NCI-H2029 (cell line): ENCODE measurements at regions not wholly inside any gene's neighbourhood (a gene's known extent, or its start where the extent isn't known, plus 50 kb on each side); places are given as distances from the start of the nearest gene placed in this dataset.
"Not testable (repeated sequence)": the region's sequence is repeated elsewhere in the genome, so short reads cannot be mapped to it uniquely, and the experiment has no call there.

ENCODE experiments used
- DNase-seq: peaks from one replicate; lab custom pipeline; 2025; lab: John Stamatoyannopoulos, UW

DNA sequence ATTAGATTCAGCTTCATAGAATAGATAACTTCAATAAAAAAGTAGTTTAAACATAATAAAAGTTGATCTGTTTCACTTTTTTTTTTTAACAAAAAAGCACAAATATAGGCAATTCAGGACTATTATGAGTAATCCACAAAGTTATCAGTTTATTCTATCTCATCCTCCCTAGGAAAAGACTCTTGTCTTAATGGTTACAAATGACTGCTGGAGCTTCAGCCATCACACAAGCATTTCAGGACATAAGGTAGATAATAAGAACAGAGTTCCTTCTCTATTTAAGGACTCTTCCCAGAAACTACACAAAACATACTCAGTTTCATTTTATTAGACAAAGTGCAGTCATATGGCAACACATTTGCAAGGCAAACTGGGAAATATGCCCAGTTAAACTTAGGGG lies 357.6 kb upstream of the SETBP1 start:
- no peak for DNase-seq

DNA sequence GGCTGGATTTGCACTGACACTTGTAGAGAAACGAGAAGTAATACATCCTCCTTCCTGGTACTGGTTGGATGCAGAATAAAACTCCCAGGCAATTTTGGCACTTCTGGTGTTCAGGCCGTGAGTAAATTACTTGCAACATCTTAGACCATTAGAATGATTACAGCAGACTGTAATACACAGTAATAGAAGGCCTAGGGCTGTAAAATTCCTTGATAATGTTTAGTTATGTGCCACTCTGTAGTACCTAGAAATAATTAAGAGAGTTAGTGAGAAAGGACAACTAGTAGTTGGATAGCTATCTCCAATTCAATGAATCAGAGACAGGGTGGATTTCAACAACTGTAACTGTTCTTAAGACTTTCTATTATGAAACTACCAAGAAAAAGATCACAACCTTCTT lies 356.3 kb upstream of the SETBP1 start:
- DNase-seq: no peak

DNA sequence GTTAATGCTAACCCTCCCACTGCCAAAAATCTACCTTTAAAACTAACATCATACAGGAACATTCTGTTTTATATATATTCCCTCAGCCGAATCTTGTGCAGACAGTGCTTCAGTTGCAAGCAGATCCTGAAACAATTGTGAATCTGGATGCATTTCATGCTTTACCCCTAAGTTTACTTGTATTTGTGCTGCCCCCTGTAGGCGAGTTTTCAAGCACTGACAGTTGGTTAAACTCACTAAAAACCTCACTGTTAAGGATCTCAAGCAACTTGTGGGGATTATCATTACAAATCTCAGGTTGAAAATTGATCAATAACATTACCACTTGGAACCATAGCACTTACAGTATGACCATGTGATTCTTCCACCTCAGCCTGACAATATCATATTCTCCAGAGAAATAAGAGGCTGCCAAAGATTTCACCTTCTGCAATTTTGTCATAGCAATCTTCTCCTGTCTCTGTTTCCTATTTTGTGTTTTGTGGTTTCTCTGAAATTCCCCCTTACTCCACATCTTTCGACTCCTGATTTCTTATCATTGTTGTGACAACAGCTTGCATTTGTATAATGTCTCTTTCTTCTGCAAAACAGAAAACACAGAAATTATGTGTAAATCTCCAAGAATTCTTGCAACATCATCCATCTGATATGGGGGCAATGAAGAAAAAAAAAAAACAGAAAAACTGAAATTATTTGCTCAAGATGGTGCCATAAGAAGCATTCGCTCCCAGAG lies 354.6 kb upstream of the SETBP1 start:
- DNase-seq: peak; percentile 36

GRCh38 chr18:44331656-44332570 lies 348.8 kb upstream of the SETBP1 start:
- no peak for DNase-seq

DNA sequence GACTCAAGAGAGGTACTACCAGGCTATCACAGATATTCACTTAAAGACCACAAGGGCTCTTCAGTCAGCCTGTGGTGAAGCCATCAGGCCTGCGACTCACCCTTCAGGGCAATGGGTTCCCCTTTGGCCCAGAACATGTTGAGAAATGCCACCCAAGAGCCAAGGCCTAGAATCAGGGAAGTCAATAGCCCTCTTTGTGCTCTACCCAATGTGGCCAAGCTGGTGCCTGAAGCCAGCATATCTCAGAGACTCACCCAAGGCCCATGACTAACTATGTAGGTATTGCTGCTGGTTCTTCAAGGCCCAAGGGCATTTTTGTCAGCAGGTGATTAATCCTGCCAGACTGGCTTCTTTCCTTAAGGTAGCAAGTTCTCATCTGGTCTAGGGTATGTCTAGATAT lies 338.9 kb upstream of the SETBP1 start:
- DNase-seq: no peak

- DNase-seq: no peak
Observed at GRCh38 chr18:44342162-44342561, 338.5 kb upstream of the SETBP1 start.

GRCh38 chr18:44342946-44343345 lies 337.7 kb upstream of the SETBP1 start:
- DNase-seq: no peak

DNA sequence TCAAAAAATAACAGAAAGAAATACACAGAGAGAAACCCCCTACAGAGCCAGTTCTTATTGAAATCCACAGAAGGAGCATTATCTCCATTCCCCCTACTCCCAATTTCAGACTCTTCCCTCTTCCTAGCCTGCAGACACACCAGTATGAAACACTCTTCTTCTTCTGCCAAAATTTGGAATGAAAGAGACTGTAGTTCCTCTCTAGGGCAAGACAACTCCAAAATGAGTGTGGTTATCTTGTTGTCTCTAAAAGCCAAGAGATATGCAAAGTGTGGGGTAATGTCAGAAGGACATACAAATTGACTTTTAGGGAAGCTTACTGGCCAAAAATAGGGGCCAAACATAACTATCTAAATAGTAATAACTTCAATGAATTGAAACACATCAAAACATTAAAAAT lies 337.1 kb upstream of the SETBP1 start:
- no peak for DNase-seq

DNA sequence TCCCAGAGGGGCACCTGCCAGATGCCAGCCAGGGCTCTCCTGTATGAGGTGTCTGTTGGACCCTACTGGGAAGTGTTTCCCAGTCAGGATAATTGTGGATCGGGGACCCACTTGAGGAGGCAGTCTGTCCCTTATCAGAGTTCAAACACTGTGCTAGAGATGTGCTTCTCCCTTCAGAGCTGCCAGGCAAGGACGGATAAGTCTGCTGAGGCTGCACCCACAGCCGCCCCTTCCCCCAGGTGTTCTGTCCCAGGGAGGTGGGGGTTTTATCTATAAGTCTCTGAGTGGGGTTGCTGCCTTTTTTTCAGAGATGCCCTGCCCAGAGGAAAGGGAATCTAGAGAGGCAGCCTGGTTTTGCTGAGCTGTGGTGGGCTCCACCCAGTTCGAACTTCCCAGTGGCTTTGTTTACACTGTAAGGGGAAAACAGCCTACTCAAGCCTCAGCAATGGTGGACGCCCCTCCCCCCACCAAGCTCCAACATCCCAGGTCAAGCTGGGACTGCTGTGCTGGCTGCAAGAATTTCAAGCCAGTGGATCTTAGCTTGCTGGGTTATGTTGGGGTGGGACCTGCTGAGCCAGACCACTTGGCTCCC lies 324.0 kb upstream of the SETBP1 start:
- DNase-seq: no peak

GRCh38 chr18:44358402-44358801 lies 322.3 kb upstream of the SETBP1 start:
- no peak for DNase-seq

- DNase-seq: not testable (repeated sequence)
Observed at GRCh38 chr18:44359741-44360140, 320.9 kb upstream of the SETBP1 start.

DNA sequence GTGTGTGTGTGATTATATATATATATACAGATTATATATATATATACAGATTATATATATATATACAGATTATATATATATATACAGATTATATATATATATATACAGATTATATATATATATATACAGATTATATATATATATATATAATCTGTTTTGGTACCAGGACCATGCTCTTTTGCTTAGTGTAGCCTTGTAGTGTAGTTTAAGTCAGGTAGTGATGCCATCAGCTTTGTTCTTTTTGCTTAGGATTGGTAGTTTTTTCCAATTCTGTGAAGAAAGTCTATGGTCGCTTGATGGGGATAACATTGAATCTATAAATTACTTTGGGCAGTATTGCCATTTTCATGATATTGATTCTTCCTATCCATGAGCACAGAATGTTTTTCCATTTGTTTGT lies 318.5 kb upstream of the SETBP1 start:
- not testable (repeated sequence) for DNase-seq

- DNase-seq: no peak
Observed at GRCh38 chr18:44370861-44371260, 309.8 kb upstream of the SETBP1 start.

GRCh38 chr18:44374966-44375365 lies 305.7 kb upstream of the SETBP1 start:
- no peak for DNase-seq

DNA sequence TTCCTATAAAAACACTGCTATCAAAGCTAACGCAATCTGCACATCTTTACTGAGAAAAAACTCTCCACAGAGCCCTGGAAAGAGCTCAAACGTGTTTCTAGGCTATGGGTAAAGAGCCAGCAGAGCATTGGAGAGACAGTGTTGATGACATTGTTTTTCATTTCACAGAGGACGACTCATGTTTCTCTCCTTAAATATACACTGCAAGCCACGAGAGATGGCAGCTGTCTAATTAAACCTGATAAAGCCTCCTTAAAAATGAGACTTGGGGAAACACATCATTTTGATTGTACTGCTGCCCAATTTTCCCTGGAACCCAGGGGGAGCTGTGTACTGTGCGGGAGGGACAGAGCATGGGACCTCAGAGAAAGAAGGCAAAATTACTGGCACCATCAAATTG lies 294.3 kb upstream of the SETBP1 start:
- peak; percentile 2 for DNase-seq

DNA sequence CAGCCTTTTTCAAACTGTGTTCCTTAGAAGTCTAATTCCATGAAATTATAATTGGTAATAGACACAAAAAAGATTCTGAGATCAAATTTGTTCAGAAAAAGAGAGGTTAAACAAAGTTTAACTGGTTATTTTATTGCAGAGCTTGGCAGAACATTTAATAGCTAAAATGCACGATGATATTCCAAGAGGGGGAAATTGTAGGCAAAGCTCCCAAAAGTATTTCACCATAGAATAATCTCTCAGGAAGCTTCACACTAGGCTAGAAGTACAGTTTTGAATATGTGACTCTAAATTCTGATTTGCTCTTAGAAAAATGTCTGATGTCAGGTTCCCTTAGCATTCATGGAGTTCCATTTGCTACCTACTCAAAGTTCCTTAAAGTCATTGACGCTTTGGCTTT lies 292.4 kb upstream of the SETBP1 start:
- no peak for DNase-seq

- no peak for DNase-seq
Observed at GRCh38 chr18:44392933-44393332, 287.8 kb upstream of the SETBP1 start.

DNA sequence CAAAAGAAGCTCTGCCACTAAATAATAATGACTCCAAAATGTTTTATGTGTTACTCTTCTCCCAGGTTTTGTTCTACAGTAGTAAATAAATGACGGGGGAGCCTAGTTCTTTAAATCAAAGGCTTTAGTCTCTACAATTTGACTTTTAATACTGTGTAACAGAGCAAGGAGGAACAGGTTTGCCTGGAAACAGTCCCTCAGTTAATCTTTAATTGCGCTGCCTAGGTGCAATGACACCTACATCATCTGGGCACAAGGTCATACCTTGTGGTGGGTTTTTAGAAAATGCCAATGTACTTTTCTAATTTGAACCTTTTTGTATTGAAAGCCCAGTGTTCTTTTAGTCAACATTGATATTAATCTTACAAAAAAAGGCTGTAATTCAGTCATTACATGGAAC lies 287.3 kb upstream of the SETBP1 start:
- no peak for DNase-seq

- DNase-seq: no peak
Observed at GRCh38 chr18:44396550-44396949, 284.1 kb upstream of the SETBP1 start.

GRCh38 chr18:44409071-44409470 lies 271.6 kb upstream of the SETBP1 start:
- no peak for DNase-seq

DNA sequence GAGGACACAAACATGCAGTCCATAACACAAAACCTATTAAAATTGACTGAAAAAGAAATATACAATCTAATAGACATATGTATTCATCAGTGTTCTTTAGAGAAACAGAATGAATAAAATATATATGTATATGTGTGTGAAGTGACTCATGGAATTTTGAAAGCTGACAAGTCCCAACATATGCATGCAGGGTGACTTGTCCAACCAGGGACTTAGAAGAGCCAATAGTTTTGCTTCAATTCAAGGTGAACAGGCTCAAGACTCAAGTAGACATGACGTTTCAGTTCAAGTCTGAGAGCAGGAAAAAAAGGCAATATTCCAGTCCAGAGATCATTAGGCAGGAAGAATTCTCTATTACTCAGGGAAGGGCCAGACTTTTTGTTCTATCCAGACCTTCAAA lies 271.2 kb upstream of the SETBP1 start:
- no peak for DNase-seq

- DNase-seq: no peak
Observed at GRCh38 chr18:44410740-44411139, 269.9 kb upstream of the SETBP1 start.
